Mucosa of stomach (tissue), 1 donor: ENCODE measurements at regions not wholly inside any gene's neighbourhood (a gene's known extent, or its start where the extent isn't known, plus 50 kb on each side); places are given as distances from the start of the nearest gene placed in this dataset.
"Not testable (repeated sequence)": the region's sequence is repeated elsewhere in the genome, so short reads cannot be mapped to it uniquely, and the experiment has no call there.

Experiments
- H3K27me3 ChIP-seq: one replicate; pipeline ENCODE4 v1.7.0; 2013; ENCODE audit warnings: mild to moderate bottlenecking, low read length; ENCODE audit not compliant: control insufficient read depth, insufficient read depth
- H3K36me3 ChIP-seq: one replicate; pipeline ENCODE4 v1.7.0; 2013; ENCODE audit warnings: low read length; ENCODE audit not compliant: control insufficient read depth, insufficient read depth
- H3K4me1 ChIP-seq: one replicate; pipeline ENCODE4 v1.7.0; 2013; ENCODE audit warnings: mild to moderate bottlenecking, low read length; ENCODE audit not compliant: control insufficient read depth, insufficient read depth
- H3K4me3 ChIP-seq: one replicate; pipeline ENCODE4 v1.7.0; 2013; ENCODE audit warnings: low read length
- H3K9ac ChIP-seq: one replicate; pipeline ENCODE4 v1.7.0; 2013; ENCODE audit warnings: mild to moderate bottlenecking, low read length, moderate library complexity
- H3K9me3 ChIP-seq: one replicate; pipeline ENCODE4 v1.7.0; 2013; ENCODE audit warnings: mild to moderate bottlenecking, low read length, moderate library complexity; ENCODE audit not compliant: control insufficient read depth
- donor health status: Pancreatic carcinoma.

GRCh38 chr2:58475756-58476155 lies 234.6 kb upstream of the FANCL start:
- Histone ChIP-seq H3K9me3 (no peaks in the 10 kb centered on the region), H3K27me3 (no peaks in the 10 kb centered on the region), H3K4me1 (no peaks in the 10 kb centered on the region), H3K36me3 (no peaks in the 10 kb centered on the region), H3K4me3 (no peak overlapping the region), H3K9ac (no peak overlapping the region)

- no peaks in the 10 kb centered on the region for H3K4me1 ChIP-seq
- H3K4me3 ChIP-seq, result no peak overlapping the region
- H3K9ac ChIP-seq, result no peak overlapping the region
- H3K36me3 ChIP-seq, result no peaks in the 10 kb centered on the region
- H3K27me3 ChIP-seq, result no peaks in the 10 kb centered on the region
- H3K9me3 ChIP-seq, result no peaks in the 10 kb centered on the region
Measured at GRCh38 chr2:58473165-58473564, 232.0 kb upstream of the FANCL start.

GRCh38 chr2:58466804-58467203 lies 225.7 kb upstream of the FANCL start:
- Histone ChIP-seq H3K27me3 (no peaks in the 10 kb centered on the region), H3K36me3 (no peaks in the 10 kb centered on the region), H3K4me3 (no peak overlapping the region), H3K9ac (no peak overlapping the region), H3K9me3 (no peaks in the 10 kb centered on the region), H3K4me1 (no peaks in the 10 kb centered on the region)

- not testable (repeated sequence) for H3K9me3 ChIP-seq, H3K9ac ChIP-seq, H3K4me1 ChIP-seq, H3K36me3 ChIP-seq, H3K4me3 ChIP-seq, H3K27me3 ChIP-seq
Measured at GRCh38 chr2:58466021-58466420, 224.9 kb upstream of the FANCL start.

- no peak overlapping the region for H3K4me3 ChIP-seq
- H3K36me3 ChIP-seq, result no peaks in the 10 kb centered on the region
- no peak overlapping the region for H3K9ac ChIP-seq
- no peaks in the 10 kb centered on the region for H3K27me3 ChIP-seq
- no peaks in the 10 kb centered on the region for H3K9me3 ChIP-seq
- H3K4me1 ChIP-seq, result no peaks in the 10 kb centered on the region
Measured at GRCh38 chr2:58460670-58461069, 219.5 kb upstream of the FANCL start.

GRCh38 chr2:58449286-58450010 lies 208.3 kb upstream of the FANCL start:
- no peaks in the 10 kb centered on the region for H3K9me3 ChIP-seq
- H3K4me1 ChIP-seq, result peaks cover 6% of the 10 kb centered on the region
- H3K36me3 ChIP-seq, result no peaks in the 10 kb centered on the region
- no peaks in the 10 kb centered on the region for H3K27me3 ChIP-seq
- no peak overlapping the region for H3K4me3 ChIP-seq
- H3K9ac ChIP-seq, result no peak overlapping the region

GRCh38 chr2:58448845-58449244 lies 207.7 kb upstream of the FANCL start:
- Histone ChIP-seq H3K36me3 (no peaks in the 10 kb centered on the region), H3K4me3 (no peak overlapping the region), H3K9me3 (no peaks in the 10 kb centered on the region), H3K27me3 (no peaks in the 10 kb centered on the region), H3K9ac (no peak overlapping the region), H3K4me1 (peaks cover 6% of the 10 kb centered on the region)

- Histone ChIP-seq H3K4me1 (peaks cover 6% of the 10 kb centered on the region), H3K27me3 (no peaks in the 10 kb centered on the region), H3K9ac (no peak overlapping the region), H3K4me3 (no peak overlapping the region), H3K36me3 (no peaks in the 10 kb centered on the region), H3K9me3 (no peaks in the 10 kb centered on the region)
Measured at GRCh38 chr2:58448065-58448507, 207.0 kb upstream of the FANCL start.

GRCh38 chr2:58447586-58447985 lies 206.5 kb upstream of the FANCL start:
- no peak overlapping the region for H3K9ac ChIP-seq
- peaks cover 6% of the 10 kb centered on the region for H3K4me1 ChIP-seq
- H3K27me3 ChIP-seq, result no peaks in the 10 kb centered on the region
- H3K9me3 ChIP-seq, result no peaks in the 10 kb centered on the region
- H3K36me3 ChIP-seq, result no peaks in the 10 kb centered on the region
- no peak overlapping the region for H3K4me3 ChIP-seq

GRCh38 chr2:58441643-58442042 lies 200.5 kb upstream of the FANCL start:
- Histone ChIP-seq H3K9me3 (no peaks in the 10 kb centered on the region), H3K36me3 (no peaks in the 10 kb centered on the region), H3K9ac (no peak overlapping the region), H3K4me1 (no peaks in the 10 kb centered on the region), H3K4me3 (no peak overlapping the region), H3K27me3 (no peaks in the 10 kb centered on the region)

GRCh38 chr2:58436872-58437271 lies 195.7 kb upstream of the FANCL start:
- H3K4me1 ChIP-seq, result no peaks in the 10 kb centered on the region
- no peaks in the 10 kb centered on the region for H3K36me3 ChIP-seq
- H3K27me3 ChIP-seq, result no peaks in the 10 kb centered on the region
- H3K4me3 ChIP-seq, result no peak overlapping the region
- no peaks in the 10 kb centered on the region for H3K9me3 ChIP-seq
- H3K9ac ChIP-seq, result no peak overlapping the region

GRCh38 chr2:58435246-58435645 lies 194.1 kb upstream of the FANCL start:
- H3K4me3 ChIP-seq, result no peak overlapping the region
- H3K9ac ChIP-seq, result no peak overlapping the region
- no peaks in the 10 kb centered on the region for H3K9me3 ChIP-seq
- H3K36me3 ChIP-seq, result no peaks in the 10 kb centered on the region
- no peaks in the 10 kb centered on the region for H3K4me1 ChIP-seq
- H3K27me3 ChIP-seq, result no peaks in the 10 kb centered on the region

- Histone ChIP-seq H3K4me3 (no peak overlapping the region), H3K9me3 (no peaks in the 10 kb centered on the region), H3K4me1 (no peaks in the 10 kb centered on the region), H3K27me3 (no peaks in the 10 kb centered on the region), H3K9ac (no peak overlapping the region), H3K36me3 (no peaks in the 10 kb centered on the region)
Measured at GRCh38 chr2:58434692-58435091, 193.6 kb upstream of the FANCL start.
